IMR-90 (cell line): ENCODE measurements at regions not wholly inside any gene's neighbourhood (a gene's known extent, or its start where the extent isn't known, plus 50 kb on each side); places are given as distances from the start of the nearest gene placed in this dataset.

ENCODE experiments used
- CEBPB ChIP-seq: IDR thresholded peaks from 2 replicates; pipeline ENCODE4 v1.6.1; 2012; ENCODE audit warnings: low read depth, low read length, improper control_type of control experiment
- MAFK ChIP-seq: IDR thresholded peaks from 2 replicates; pipeline ENCODE4 v1.6.1; 2012; ENCODE audit warnings: low read depth, low read length, improper control_type of control experiment
- POLR2A ChIP-seq: IDR thresholded peaks from 2 replicates; pipeline ENCODE4 v1.6.1; 2012; ENCODE audit warnings: mild to moderate bottlenecking, low read depth, low read length
- TF ChIP-seq, protein P1 (sequence below): conservative IDR thresholded peaks from 2 replicates; pipeline ENCODE4 v1.5.1; 2012; ENCODE audit warnings: mild to moderate bottlenecking, low read depth, low read length, improper control_type of control experiment

DNA sequence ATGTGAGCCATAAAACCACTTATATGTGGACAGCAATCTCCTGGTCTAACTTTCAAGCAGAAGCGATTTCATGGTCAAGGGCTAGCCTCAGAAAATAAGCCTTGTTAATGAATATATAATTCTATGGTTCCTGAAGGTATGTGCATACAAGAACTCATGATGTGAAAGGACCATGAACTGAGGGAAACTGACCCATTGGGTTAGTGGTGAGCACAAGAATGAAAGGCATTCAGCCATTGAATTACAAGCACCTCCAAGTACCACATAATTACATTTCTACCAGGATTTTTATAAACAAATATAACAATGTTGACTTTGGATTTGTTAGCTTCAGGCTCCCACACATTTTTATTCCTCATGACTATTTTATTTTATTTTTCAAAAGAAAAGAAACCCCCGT, 459.0 kb downstream of the TLE4 start:
- TF ChIP-seq POLR2A = no peak
- TF ChIP-seq, protein P1, sequence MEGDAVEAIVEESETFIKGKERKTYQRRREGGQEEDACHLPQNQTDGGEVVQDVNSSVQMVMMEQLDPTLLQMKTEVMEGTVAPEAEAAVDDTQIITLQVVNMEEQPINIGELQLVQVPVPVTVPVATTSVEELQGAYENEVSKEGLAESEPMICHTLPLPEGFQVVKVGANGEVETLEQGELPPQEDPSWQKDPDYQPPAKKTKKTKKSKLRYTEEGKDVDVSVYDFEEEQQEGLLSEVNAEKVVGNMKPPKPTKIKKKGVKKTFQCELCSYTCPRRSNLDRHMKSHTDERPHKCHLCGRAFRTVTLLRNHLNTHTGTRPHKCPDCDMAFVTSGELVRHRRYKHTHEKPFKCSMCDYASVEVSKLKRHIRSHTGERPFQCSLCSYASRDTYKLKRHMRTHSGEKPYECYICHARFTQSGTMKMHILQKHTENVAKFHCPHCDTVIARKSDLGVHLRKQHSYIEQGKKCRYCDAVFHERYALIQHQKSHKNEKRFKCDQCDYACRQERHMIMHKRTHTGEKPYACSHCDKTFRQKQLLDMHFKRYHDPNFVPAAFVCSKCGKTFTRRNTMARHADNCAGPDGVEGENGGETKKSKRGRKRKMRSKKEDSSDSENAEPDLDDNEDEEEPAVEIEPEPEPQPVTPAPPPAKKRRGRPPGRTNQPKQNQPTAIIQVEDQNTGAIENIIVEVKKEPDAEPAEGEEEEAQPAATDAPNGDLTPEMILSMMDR = no peak
- TF ChIP-seq CEBPB = no peak
- TF ChIP-seq MAFK = no peak
